OCI-LY3 (cell line): ENCODE measurements at regions not wholly inside any gene's neighbourhood (a gene's known extent, or its start where the extent isn't known, plus 50 kb on each side); places are given as distances from the start of the nearest gene placed in this dataset.

Source experiments
- CTCF ChIP-seq: fragments of 200-600, 300-600 bp; sonication (generic); IDR thresholded peaks from 2 replicates; pipeline ENCODE4 v1.5.1; 2014; ENCODE audit warnings: antibody characterized with exemption, low read length, low read depth
- EZH2phosphoT487 ChIP-seq: fragments of 200-600 bp; shearing (Covaris generic); IDR thresholded peaks from 2 replicates; pipeline ENCODE4 v1.6.1; 2018; ENCODE audit warnings: antibody characterized with exemption, mixed run types, low read depth

GRCh38 chr1:37169241-37169640 is 134.9 kb upstream of the GRIK3 start:
- TF ChIP-seq CTCF (no peak), EZH2phosphoT487 (no peak)
